PC-3 (cell line): ENCODE measurements at regions not wholly inside any gene's neighbourhood (a gene's known extent, or its start where the extent isn't known, plus 50 kb on each side); places are given as distances from the start of the nearest gene placed in this dataset.

Source experiments
- ATAC-seq: fragments of 200-7000 bp; cut with Tn5 transposase; 2 replicates; pipeline ENCODE4 v1.9.1; 2020; ENCODE audit warnings: mild to moderate bottlenecking, moderate library complexity
- BruUV-seq: library from RNA; stranded (reverse); fragments of 400-500 nt; replicated peaks from 2 replicates; lab custom pipeline; 2021; lab: Mats Ljungman, UMichigan
- CTCF ChIA-PET: fragments of 300-600 bp; sonication (Branson Sonifier 250); formaldehyde crosslinking; loops from one replicate; lab custom pipeline; 2022; ENCODE audit warnings: antibody characterized with exemption; lab: Charles Lee
- POLR2A ChIA-PET: fragments of 300-600 bp; sonication (Branson Sonifier 250); formaldehyde crosslinking; loops from one replicate; lab custom pipeline; 2022; ENCODE audit warnings: antibody characterized with exemption; ENCODE audit not compliant: unreplicated experiment; lab: Charles Lee
- DNase-seq: peaks from one replicate; pipeline ENCODE4 v3.0.0-alpha.2; 2015
- H2AFZ ChIP-seq: fragments of 300-600 bp; sonication (generic); 2 replicates; pipeline ENCODE4 v1.6.0; 2016; ENCODE audit warnings: antibody characterized with exemption, low read length
- H3F3A ChIP-seq: fragments of 300-600 bp; sonication (generic); one replicate; pipeline ENCODE4 v1.6.0; 2017; ENCODE audit warnings: antibody characterized with exemption, low read length, control low read depth, mild to moderate bottlenecking; ENCODE audit not compliant: unreplicated experiment
- H3K27ac ChIP-seq: fragments of 300-600 bp; sonication (generic); 2 replicates; pipeline ENCODE4 v1.5.1; 2016; ENCODE audit warnings: mild to moderate bottlenecking, low read length
- H3K27me3 ChIP-seq: fragments of 300-600 bp; sonication (generic); 2 replicates; pipeline ENCODE4 v1.6.1; 2016; ENCODE audit warnings: low read length, mixed read lengths
- H3K36me3 ChIP-seq: fragments of 300-600 bp; sonication (generic); 2 replicates; pipeline ENCODE4 v1.6.1; 2016; ENCODE audit warnings: low read depth, mixed run types, low read length, mixed read lengths
- H3K4me1 ChIP-seq: fragments of 300-600 bp; sonication (generic); 2 replicates; pipeline ENCODE4 v1.5.1; 2016; ENCODE audit warnings: low read length; ENCODE audit not compliant: insufficient read depth
- H3K4me2 ChIP-seq: fragments of 300-600 bp; sonication (generic); 2 replicates; pipeline ENCODE4 v1.6.0; 2016; ENCODE audit warnings: low read length
- H3K4me3 ChIP-seq: fragments of 300-600 bp; sonication (generic); 2 replicates; pipeline ENCODE4 v1.5.1; 2016; ENCODE audit warnings: mild to moderate bottlenecking, low read length, mixed read lengths
- H3K79me2 ChIP-seq: fragments of 300-600 bp; sonication (generic); 2 replicates; pipeline ENCODE4 v1.6.1; 2017; ENCODE audit warnings: low read length, mixed read lengths
- H3K9ac ChIP-seq: fragments of 300-600 bp; sonication (generic); 2 replicates; pipeline ENCODE4 v1.6.0; 2016; ENCODE audit warnings: mild to moderate bottlenecking, low read length
- H3K9me2 ChIP-seq: fragments of 300-600 bp; sonication (generic); replicated peaks from 2 replicates; pipeline ENCODE4 v1.6.1; 2016; ENCODE audit warnings: mixed run types, low read length, mixed read lengths
- H3K9me3 ChIP-seq: fragments of 300-600 bp; sonication (generic); 2 replicates; pipeline ENCODE4 v1.6.1; 2016; ENCODE audit warnings: low read length, mixed read lengths
- H4K20me1 ChIP-seq: fragments of 300-600 bp; sonication (generic); 2 replicates; pipeline ENCODE4 v1.6.1; 2016; ENCODE audit warnings: low read length, mixed read lengths
- CTCF ChIP-seq: fragments of 300-600 bp; sonication (generic); conservative IDR thresholded peaks from 2 replicates; pipeline ENCODE4 v1.5.1; 2017; ENCODE audit warnings: antibody characterized with exemption, low read depth, mild to moderate bottlenecking, low read length
- EZH2 ChIP-seq: fragments of 300-600 bp; sonication (generic); IDR thresholded peaks from one replicate; pipeline ENCODE4 v1.6.1; 2017; ENCODE audit warnings: antibody characterized with exemption, mild to moderate bottlenecking, low read length; ENCODE audit not compliant: unreplicated experiment
- EZH2phosphoT487 ChIP-seq: fragments of 300-600 bp; sonication (generic); IDR thresholded peaks from 2 replicates; pipeline ENCODE4 v1.6.1; 2018; ENCODE audit warnings: mild to moderate bottlenecking, antibody characterized with exemption, low read length, borderline replicate concordance
- intact Hi-C: fragments of 100-400 bp; cut with micrococcal nuclease; formaldehyde crosslinking; loops from 2 replicates; pipeline ENCODE4 v1.9.0; 2023

- CTCF ChIA-PET: no interaction called here
Observed at GRCh38 chr7:96621932-96622331, 87.7 kb downstream of the SEM1 start.

GRCh38 chr7:96614154-96614867 is 95.3 kb downstream of the SEM1 start:
- no peak overlapping the region for H3K4me3 ChIP-seq
- no peaks in the 10 kb centered on the region for H3K9me3 ChIP-seq
- ChIA-PET CTCF (no interaction called here), POLR2A (no interaction called here)
- no peaks in the 10 kb centered on the region for H3F3A ChIP-seq
- no peaks in the 10 kb centered on the region for H3K4me1 ChIP-seq
- H4K20me1 ChIP-seq: no peaks in the 10 kb centered on the region
- no TSS peak for BruUV-seq
- H3K27ac ChIP-seq: no peak overlapping the region
- TF ChIP-seq EZH2phosphoT487: no peak
- TF ChIP-seq CTCF: no peak
- H3K4me2 ChIP-seq: no peak overlapping the region
- no peak overlapping the region for H3K9ac ChIP-seq
- H2AFZ ChIP-seq: no peak overlapping the region
- no peaks in the 10 kb centered on the region for H3K79me2 ChIP-seq
- intact Hi-C loops: no loop called here
- DNase-seq (no peak), ATAC-seq (no peak)
- H3K36me3 ChIP-seq: no peaks in the 10 kb centered on the region
- H3K9me2 ChIP-seq: no peaks in the 10 kb centered on the region
- H3K27me3 ChIP-seq: no peaks in the 10 kb centered on the region

More at GRCh38 chr7:96621932-96622331, 87.7 kb downstream of the SEM1 start:
- no peaks in the 10 kb centered on the region for H3K9me3 ChIP-seq
- BruUV-seq: no TSS peak
- POLR2A ChIA-PET: no interaction called here
- H2AFZ ChIP-seq: no peak overlapping the region
- ATAC-seq (no peak), DNase-seq (no peak)
- no peaks in the 10 kb centered on the region for H3K9me2 ChIP-seq
- H3K36me3 ChIP-seq: no peaks in the 10 kb centered on the region
- no peak for TF ChIP-seq CTCF
- H3K27me3 ChIP-seq: no peaks in the 10 kb centered on the region
- H3K9ac ChIP-seq: no peak overlapping the region
- H3K4me2 ChIP-seq: no peak overlapping the region
- no peaks in the 10 kb centered on the region for H4K20me1 ChIP-seq
- H3K27ac ChIP-seq: no peak overlapping the region
- no peaks in the 10 kb centered on the region for H3K79me2 ChIP-seq
- no peak overlapping the region for H3K4me3 ChIP-seq
- H3K4me1 ChIP-seq: no peaks in the 10 kb centered on the region
- intact Hi-C loops: no loop called here
- no peaks in the 10 kb centered on the region for H3F3A ChIP-seq

GRCh38 chr7:96612034-96612433 is 97.6 kb downstream of the SEM1 start:
- no peaks in the 10 kb centered on the region for H3K9me2 ChIP-seq
- no peaks in the 10 kb centered on the region for H3K27me3 ChIP-seq
- no TSS peak for BruUV-seq
- TF ChIP-seq EZH2phosphoT487 (no peak), EZH2 (no peak), CTCF (no peak)
- no peak overlapping the region for H2AFZ ChIP-seq
- H3K36me3 ChIP-seq: no peaks in the 10 kb centered on the region
- H3K4me3 ChIP-seq: no peak overlapping the region
- DNase-seq (no peak), ATAC-seq (no peak)
- intact Hi-C loops: no loop called here
- POLR2A ChIA-PET: no interaction called here
- CTCF ChIA-PET: no interaction called here
- no peaks in the 10 kb centered on the region for H3K79me2 ChIP-seq
- no peaks in the 10 kb centered on the region for H4K20me1 ChIP-seq
- H3K9ac ChIP-seq: no peak overlapping the region
- no peaks in the 10 kb centered on the region for H3F3A ChIP-seq
- no peak overlapping the region for H3K4me2 ChIP-seq
- no peaks in the 10 kb centered on the region for H3K4me1 ChIP-seq
- no peak overlapping the region for H3K27ac ChIP-seq
- H3K9me3 ChIP-seq: no peaks in the 10 kb centered on the region
